GM18861 (cell line): ENCODE measurements at regions not wholly inside any gene's neighbourhood (a gene's known extent, or its start where the extent isn't known, plus 50 kb on each side); places are given as distances from the start of the nearest gene placed in this dataset.
"Not testable (repeated sequence)": the region's sequence is repeated elsewhere in the genome, so short reads cannot be mapped to it uniquely, and the experiment has no call there.

Experiments used
- ATAC-seq: cut with Tn5 transposase; IDR thresholded peaks from one replicate; pipeline ENCODE4 v1.9.1; 2021; ENCODE audit not compliant: unreplicated experiment

DNA sequence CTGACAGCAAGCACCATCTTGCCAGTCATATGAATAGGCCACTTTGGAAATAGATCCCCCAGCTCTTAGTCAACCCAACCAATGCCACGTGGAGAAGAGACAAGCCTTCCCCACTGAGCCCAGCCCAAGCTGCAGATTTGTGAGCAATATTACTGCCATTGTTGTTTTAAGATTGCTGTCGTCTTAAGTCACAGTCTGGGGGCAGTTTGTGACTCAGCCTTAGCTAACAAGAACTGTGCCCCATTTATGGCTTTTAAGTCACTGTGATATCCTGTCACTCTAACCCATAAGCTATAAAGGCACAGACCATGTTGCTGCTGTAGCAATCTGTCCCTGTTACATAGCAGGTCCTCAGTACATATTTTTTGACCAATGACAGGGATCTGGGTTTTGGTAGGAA, 464.2 kb downstream of the MED13L start:
- ATAC-seq = no peak

- no peak for ATAC-seq
These were observed 465.6 kb downstream of the MED13L start for GRCh38 chr12:115811929-115812328.

DNA sequence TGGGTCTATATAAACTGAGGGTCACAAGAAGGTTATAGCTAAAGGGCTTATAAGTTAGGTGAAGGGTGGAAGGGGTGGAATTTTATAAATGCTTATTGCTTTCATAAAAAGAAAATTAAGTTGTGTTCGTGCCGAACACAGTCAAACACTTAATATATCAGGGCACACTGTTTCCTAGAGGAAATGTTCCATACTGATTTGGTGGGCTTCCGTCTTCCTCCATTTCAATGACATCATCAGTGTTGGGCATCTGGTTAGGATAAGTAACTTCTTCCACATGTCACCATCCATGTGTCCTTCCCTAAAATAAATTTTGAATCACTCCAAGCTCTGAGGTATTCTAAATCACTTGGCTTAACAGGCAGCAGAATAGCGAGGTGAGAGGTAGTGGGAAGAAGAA, 466.4 kb downstream of the MED13L start:
- no peak for ATAC-seq

DNA sequence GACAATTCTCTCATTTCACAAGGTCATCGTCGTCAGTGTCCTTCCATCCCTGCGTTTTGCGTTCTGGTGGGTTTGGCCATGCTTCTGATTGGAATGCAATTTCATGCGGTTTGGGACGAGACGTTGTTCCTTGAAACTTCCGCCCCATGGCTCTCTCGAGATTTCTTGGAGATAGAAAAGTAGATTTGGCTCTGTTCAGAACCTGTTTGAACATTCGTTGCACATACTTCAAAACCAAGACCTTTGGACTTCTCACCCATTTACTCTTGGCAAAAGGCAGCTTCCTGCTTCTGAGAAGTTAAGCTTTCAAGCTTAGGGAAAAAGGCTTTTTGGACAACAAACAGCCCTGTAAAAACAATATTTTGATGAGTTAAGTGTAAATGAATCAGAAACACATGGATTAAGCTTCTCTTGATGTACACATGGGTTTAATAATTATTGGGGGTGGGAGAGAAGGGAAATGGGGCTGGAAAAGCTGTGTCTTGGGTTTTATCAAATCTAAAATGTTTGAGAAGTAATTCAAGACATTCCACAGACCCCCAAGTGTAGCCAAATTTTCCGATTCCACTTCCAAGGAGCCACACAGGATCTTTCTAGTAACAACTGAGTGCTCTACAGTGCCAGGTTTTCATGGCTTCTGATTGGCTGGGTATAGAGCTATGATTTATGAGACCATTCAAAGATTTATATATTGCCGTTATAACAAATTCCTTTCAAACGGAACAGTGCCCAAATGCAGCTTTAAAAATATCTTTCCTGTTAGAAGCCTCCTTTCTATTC, 467.2 kb downstream of the MED13L start:
- ATAC-seq = no peak

GRCh38 chr12:115806000-115806399, 471.5 kb downstream of the MED13L start:
- ATAC-seq = no peak

DNA sequence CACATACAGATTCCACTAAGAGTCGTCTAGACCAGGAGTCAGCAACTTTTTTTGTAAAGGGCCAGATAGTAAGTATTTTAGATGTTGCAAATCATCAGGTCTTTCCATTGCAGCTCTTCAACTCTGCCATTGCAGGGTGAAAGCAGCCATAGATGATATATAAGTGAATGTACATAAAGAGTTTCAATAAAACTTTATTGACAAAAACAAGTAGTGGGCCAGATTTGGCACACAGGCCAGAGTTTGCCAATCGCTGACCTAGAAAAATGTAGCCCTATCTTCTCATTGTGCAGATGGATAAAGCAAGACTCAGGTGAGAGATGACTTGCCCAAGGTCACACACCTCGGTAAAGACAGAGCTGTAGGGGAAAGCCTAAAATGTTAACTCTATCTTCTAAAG, 474.7 kb downstream of the MED13L start:
- no peak for ATAC-seq

DNA sequence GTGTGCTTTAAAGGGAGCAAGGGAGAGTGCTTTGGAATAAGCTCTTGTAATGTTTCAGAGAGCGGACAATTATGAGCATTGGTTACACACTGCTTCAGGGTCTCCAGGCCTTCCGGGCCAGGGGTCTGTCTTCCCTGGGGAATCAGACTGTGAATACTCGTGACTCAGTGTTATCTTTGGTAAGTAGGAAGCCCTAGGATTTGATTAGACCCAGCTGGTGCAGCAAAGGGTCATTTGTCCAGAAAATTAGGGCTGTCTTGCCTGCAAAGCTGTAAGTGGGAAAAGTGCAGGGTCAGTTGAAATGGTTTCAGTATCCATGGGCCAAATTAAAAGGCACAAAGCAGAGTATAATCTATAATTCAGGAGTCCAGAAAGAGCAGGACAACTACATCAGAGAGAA, 475.6 kb downstream of the MED13L start:
- ATAC-seq = no peak

DNA sequence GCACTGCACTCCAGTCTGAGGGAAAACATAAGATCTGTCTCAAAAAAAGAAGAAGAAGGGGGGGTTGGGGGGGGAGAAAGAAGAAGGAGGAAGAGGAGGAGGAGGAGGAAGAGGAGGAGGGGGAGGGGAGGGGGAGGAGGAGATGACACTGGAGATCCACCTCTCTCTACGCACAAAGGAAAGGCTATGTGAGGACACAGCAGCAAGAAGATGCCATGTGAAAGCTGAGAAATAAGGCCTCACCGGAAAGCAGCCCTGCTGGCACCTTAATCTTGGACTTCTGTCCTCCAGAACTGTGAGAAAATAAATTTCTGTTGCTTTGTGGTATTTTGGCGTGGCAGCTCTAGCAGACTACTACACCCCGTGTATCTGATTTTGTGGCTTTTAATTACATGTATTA, 477.9 kb downstream of the MED13L start:
- ATAC-seq = no peak

- ATAC-seq = no peak
These were observed 479.1 kb downstream of the MED13L start for GRCh38 chr12:115798309-115798917.

- no peak for ATAC-seq
These were observed 482.8 kb downstream of the MED13L start for GRCh38 chr12:115794659-115795081.

- no peak for ATAC-seq
These were observed 486.2 kb downstream of the MED13L start for GRCh38 chr12:115791331-115791730.

- ATAC-seq = no peak
These were observed 487.0 kb downstream of the MED13L start for GRCh38 chr12:115790526-115790925.

GRCh38 chr12:115786490-115786889, 491.0 kb downstream of the MED13L start:
- ATAC-seq = not testable (repeated sequence)

- no peak for ATAC-seq
These were observed 491.9 kb downstream of the MED13L start for GRCh38 chr12:115785548-115785947.

- no peak for ATAC-seq
These were observed 501.1 kb downstream of the MED13L start for GRCh38 chr12:115776399-115776798.

GRCh38 chr12:115774148-115774895, 503.2 kb downstream of the MED13L start:
- ATAC-seq = no peak

GRCh38 chr12:115771601-115772000, 505.9 kb downstream of the MED13L start:
- no peak for ATAC-seq

GRCh38 chr12:115771065-115771464, 506.4 kb downstream of the MED13L start:
- no peak for ATAC-seq

GRCh38 chr12:115770643-115771042, 506.9 kb downstream of the MED13L start:
- no peak for ATAC-seq

GRCh38 chr12:115767916-115768315, 509.6 kb downstream of the MED13L start:
- no peak for ATAC-seq

DNA sequence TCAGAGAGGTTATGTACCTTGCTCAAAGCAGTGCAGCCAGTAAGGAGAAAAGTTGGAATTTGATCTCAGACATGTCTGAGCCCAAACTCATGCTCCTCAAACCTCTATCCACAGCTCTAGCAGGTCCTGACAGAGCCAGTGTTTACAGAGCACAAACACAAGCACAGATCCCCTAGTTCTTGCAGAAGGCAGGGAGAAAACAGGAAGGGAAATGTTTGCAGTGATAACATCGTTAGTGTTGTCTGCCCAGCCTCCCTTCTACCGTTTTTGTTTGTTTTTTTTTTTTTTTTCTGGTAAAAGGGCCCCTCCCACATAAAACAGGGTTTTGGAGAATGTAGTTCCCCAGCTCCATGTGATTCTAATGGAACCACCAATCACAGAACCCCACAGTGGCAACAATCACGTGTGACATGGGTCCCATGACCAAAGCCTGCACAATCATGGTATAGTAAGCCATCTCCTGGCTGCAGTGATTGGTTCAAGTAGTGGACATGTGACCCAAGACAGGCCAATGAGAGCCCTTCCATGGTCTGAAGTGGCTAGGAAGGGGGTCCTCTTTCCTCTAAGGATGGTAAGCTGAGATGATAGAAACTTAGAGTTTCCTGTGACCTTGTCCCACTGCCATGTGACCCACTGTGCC, 513.4 kb downstream of the MED13L start:
- ATAC-seq = no peak
